Body of pancreas (tissue), 4 donors: ENCODE measurements at regions not wholly inside any gene's neighbourhood (a gene's known extent, or its start where the extent isn't known, plus 50 kb on each side); places are given as distances from the start of the nearest gene placed in this dataset.

Source experiments
- CTCF ChIP-seq, 7 experiments: fragments of 450-650 bp in 4 of 7; fragments of 200-600 bp in 3 of 7; sonication (generic) in 3 of 7; IDR thresholded peaks; one replicate each; pipeline ENCODE4 v1.5.1; 2016 to 2019; ENCODE audit warnings: antibody characterized with exemption in 7 of 7
- POLR2A ChIP-seq, 3 donors: fragments of 450-650 bp; IDR thresholded peaks; one replicate each; pipeline ENCODE4 v1.6.1; 2016; ENCODE audit warnings: antibody characterized with exemption in 3 of 3, mild to moderate bottlenecking in 2 of 3

GRCh38 chr4:26030780-26031179, 116.8 kb downstream of the SMIM20 start:
- TF ChIP-seq CTCF (IDR thresholded peaks at IDR 0.05) (no peak), POLR2A (IDR thresholded peaks at IDR 0.05) (no peak)
